ENCODE measurements at regions not wholly inside any gene's neighbourhood (a gene's known extent, or its start where the extent isn't known, plus 50 kb on each side); places are given as distances from the start of the nearest gene placed in this dataset.

GRCh38 chr21:31497914-31498313 lies 153.9 kb upstream of the TIAM1 start:
- no peak for DNase-seq

GRCh38 chr21:31493350-31493880 lies 149.4 kb upstream of the TIAM1 start:
- DNase-seq, result no peak

- no peak for DNase-seq
Observed at GRCh38 chr21:31491617-31492016, 147.6 kb upstream of the TIAM1 start.

GRCh38 chr21:31490443-31490842 lies 146.4 kb upstream of the TIAM1 start:
- DNase-seq, result no peak

GRCh38 chr21:31489726-31490125 lies 145.7 kb upstream of the TIAM1 start:
- DNase-seq, result no peak

GRCh38 chr21:31489014-31489413 lies 145.0 kb upstream of the TIAM1 start:
- DNase-seq, result no peak

- DNase-seq, result no peak
Observed at GRCh38 chr21:31484219-31484618, 140.2 kb upstream of the TIAM1 start.

- no peak for DNase-seq
Observed at GRCh38 chr21:31483146-31483545, 139.1 kb upstream of the TIAM1 start.

GRCh38 chr21:31482460-31482859 lies 138.4 kb upstream of the TIAM1 start:
- no peak for DNase-seq

- DNase-seq, result no peak
Observed at GRCh38 chr21:31480228-31480627, 136.2 kb upstream of the TIAM1 start.

- DNase-seq, result no peak
Observed at GRCh38 chr21:31479714-31480113, 135.7 kb upstream of the TIAM1 start.

- no peak for DNase-seq
Observed at GRCh38 chr21:31479222-31479621, 135.2 kb upstream of the TIAM1 start.

- no peak for DNase-seq
Observed at GRCh38 chr21:31476263-31477022, 132.4 kb upstream of the TIAM1 start.

- DNase-seq, result no peak
Observed at GRCh38 chr21:31475223-31475622, 131.2 kb upstream of the TIAM1 start.

GRCh38 chr21:31473685-31474345 lies 129.8 kb upstream of the TIAM1 start:
- no peak for DNase-seq

- no peak for DNase-seq
Observed at GRCh38 chr21:31471865-31472264, 127.8 kb upstream of the TIAM1 start.

- DNase-seq, result no peak
Observed at GRCh38 chr21:31470896-31471694, 127.0 kb upstream of the TIAM1 start.

- no peak for DNase-seq
Observed at GRCh38 chr21:31460980-31461379, 116.9 kb upstream of the TIAM1 start.

GRCh38 chr21:31459457-31459856 lies 115.4 kb upstream of the TIAM1 start:
- DNase-seq, result no peak

GRCh38 chr21:31457675-31458074 lies 113.6 kb upstream of the TIAM1 start:
- DNase-seq, result no peak

- no peak for DNase-seq
Observed at GRCh38 chr21:31456201-31456600, 112.1 kb upstream of the TIAM1 start.

- DNase-seq, result no peak
Observed at GRCh38 chr21:31455506-31455905, 111.4 kb upstream of the TIAM1 start.

- DNase-seq, result no peak
Observed at GRCh38 chr21:31450980-31451379, 106.9 kb upstream of the TIAM1 start.

Measured in amniotic stem cell (primary cell).